ENCODE measurements at regions not wholly inside any gene's neighbourhood (a gene's known extent, or its start where the extent isn't known, plus 50 kb on each side); places are given as distances from the start of the nearest gene placed in this dataset.
"Not testable (repeated sequence)": the region's sequence is repeated elsewhere in the genome, so short reads cannot be mapped to it uniquely, and the experiment has no call there.

DNA sequence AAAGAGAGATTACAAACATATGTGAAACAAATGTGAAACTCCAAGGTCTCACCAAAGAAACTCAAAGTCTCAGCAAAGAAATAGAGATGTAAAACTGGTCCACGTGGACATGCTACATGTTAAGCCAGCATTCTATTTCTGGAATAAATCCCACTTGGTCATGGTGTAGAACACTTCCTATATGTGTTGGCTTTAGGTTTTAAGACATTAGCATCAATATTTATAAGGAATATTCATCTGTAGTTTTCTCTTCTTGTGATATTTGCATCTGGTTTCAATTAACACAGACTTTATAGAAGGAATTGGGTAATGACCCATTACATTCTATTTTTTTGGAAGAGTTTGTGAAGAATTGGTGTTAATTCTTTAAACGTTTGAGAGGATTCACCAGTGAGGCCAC is 133.1 kb downstream of the COPS8 start:
- no peak for DNase-seq

DNA sequence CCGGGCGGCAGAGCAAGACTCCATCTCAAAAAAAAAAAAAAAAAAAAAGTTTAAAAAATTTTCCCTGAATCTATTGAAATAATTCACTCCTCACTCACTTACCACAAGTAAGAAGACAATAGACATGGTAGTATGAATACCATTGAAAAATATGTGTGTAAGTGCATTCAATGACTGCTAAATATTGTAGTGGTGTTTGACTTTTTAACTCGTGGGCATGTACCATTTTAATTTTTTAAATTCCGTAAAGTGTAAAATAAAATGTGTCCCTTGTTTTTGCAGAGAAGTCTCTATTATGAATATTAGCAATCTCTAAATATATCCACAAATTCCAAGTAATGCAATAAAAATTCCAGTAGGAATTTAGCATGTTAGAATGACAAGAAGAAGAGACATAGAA is 134.1 kb downstream of the COPS8 start:
- DNase-seq: no peak

DNA sequence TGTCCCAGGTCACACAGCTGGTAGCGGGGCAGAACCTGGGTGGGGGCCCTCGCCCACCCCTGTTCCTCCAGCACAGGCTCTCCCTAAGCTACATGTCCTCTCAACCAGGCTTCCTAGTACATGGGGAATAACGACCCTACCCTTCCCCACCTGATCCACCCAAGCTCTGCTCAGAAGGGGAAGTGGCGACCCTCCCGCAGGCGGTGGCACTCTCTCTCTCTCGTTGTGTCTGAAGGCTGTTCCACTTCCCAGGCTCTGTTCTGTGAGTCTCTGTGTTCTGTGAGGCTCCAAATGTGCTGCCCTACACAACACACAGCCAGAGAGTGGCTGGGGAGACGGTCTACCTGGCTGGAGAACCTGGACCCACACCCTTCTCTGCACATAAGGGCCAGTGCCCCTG is 135.8 kb downstream of the COPS8 start:
- DNase-seq: no peak

DNA sequence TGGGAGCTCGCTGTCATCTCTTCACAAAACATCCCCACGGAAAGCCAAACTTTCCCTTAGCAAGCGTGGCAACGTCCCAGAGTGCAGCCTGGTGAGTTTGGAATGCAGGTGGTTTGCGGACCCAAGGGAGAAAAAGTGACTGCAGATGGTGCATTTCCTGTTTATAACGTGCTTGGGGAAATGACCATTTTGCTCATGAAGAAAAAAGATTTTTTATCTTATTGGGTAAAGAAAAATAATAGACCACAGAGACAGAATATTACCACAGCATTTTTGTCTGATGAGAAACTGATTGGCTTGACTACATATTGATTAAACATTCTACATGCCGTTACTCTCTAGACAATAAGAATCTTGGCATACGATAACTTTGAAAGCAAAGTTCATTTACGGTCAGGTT is 136.5 kb downstream of the COPS8 start:
- no peak for DNase-seq

DNA sequence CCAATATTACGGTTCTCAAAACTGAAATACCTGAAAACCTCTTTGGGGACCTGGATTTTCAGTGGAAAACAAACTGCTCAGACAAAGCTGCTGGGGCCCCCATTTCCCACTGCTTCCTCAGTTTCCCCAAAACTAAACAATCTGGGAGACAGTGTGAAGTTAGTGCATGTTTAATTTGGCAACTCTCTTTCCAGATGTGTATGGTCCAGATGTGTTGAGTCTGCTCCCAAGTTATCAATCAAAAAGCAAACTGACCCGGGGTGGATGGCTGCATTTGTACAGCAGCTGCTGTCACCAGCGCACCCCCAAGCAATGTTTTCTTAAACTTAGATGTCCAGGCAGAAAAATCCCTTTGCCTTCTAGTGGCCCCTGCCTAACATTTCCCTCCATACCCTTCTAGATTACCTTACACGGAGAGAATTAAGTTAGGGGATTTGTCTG is 136.9 kb downstream of the COPS8 start:
- no peak for DNase-seq

- no peak for DNase-seq
These were observed 137.6 kb downstream of the COPS8 start for GRCh38 chr2:237223201-237223861.

- no peak for DNase-seq
These were observed 141.5 kb downstream of the COPS8 start for GRCh38 chr2:237227190-237227589.

DNA sequence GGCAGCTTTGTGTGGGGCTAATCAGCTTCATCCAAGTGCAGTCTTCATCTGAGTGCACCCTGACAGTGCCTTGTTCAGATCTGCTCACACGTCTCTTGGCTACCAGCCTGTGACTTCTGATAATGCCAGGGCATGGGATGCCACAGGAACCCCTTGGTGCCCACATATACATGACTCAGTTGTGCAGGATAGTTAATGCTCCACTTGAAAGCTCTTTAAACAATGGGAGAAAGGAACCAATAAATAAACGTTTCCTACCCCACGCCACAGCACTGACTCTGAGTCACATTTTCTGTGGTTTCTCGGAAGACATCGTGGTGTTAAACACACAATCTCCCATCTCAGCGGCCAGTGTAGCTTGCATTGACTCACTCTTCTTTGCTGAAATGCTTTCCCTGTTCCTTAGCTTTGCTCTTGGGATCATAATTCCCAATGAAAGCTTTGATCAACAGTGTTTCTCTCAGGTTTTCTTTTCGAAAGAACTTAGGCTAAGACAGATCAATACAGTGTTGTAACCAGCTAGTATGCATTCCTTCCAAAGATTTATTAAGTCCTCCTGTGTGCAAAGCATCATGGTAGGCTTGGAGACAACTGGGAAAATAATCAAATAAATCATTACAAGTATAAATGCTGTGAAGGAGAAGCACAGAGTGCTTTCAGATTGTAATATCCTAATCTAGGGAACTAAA is 142.0 kb downstream of the COPS8 start:
- DNase-seq: no peak

GRCh38 chr2:237228281-237228625 is 142.6 kb downstream of the COPS8 start:
- no peak for DNase-seq

DNA sequence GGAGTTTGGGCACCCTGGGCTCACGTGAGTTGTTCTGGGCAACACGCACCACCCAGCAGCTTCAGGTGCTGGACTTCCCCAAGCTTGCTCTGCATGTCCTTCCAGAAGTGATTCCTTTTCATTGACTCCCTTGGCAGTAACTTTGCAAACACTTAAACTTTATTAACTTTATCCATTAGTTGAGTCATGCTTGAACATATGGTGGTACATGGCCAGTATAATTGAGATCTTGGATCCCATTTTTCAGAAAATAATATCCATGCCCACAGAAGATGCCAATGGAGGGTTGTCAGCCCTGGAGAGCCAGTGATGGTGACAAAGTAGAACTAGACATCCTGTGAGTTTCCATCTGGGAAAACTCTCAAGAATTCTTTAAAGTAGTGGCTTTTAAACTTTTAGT is 144.2 kb downstream of the COPS8 start:
- no peak for DNase-seq

DNA sequence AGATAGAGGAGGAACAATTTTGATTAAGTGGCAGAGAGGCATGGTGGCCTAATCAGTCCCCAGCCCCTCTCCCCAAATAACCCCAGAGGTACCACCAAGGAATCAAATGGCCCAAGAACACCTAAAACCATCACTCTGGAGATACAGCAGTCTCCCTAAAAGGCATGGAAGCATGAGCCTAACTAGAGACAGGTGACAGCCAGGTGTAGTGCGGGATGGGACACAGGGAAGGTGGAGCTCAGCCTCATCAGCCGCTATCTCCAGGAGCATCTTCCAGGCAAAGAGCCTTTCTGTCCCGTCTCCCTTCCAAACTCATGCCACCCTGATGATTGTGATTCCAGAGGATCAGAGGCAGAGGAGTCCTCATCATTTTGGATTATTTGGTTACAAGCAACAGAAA is 144.7 kb downstream of the COPS8 start:
- DNase-seq: no peak

GRCh38 chr2:237231593-237231992 is 145.9 kb downstream of the COPS8 start:
- DNase-seq: no peak

DNA sequence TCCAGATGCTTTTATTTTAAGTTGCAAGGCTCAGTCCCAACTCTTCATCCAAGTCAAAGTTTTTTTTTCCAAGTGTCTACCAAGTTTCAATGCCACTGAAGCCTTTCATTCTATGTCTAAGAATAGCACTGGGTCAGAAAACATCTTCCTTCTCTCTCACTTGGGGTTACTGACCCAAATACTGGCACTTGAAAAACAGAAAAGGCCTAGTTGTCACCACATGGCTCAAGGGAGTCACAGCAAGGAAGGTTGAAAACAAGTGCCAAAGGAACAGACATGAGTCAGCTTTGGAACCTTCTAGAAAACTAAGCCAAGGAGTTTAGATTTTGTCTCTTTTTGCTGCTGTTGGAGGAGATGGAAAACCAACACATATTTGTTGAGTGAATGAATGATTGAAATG is 146.5 kb downstream of the COPS8 start:
- DNase-seq: no peak

- DNase-seq: no peak
These were observed 148.6 kb downstream of the COPS8 start for GRCh38 chr2:237234268-237234667.

DNA sequence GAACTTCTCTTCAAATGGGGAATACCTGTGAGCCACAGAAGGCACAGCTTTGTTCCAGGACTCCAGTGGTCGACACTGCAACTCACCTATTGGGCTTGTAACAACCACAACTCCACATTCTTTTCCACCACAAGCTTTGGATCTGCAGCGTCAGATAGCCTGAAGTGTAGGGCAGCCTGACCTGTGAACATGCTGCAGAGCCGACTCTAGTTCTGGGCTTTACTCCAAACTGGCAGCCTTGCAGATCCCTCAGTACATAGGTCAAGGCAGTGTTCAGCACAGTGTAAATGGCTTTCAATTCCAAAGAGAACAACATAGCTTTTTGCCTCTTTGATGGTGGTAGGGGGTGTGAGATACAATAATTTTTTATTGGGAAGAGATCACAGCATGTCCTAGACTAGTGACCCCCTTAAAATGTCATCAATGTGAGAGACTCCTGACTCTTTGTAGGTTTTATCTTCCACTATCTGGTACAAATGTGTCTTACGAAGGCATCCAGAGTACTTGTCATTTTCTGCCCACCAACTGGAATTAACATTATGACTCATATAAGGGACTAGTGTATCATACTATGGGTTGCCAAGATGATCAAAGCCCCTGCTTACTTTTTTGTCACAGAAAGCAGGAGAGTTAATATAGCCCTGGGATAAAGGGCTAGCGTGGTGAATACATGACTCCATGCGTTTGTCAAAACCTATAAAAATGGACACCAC is 149.8 kb downstream of the COPS8 start:
- DNase-seq: no peak

GRCh38 chr2:237236188-237236587 is 150.5 kb downstream of the COPS8 start:
- DNase-seq: no peak

- DNase-seq: no peak
These were observed 152.6 kb downstream of the COPS8 start for GRCh38 chr2:237238249-237238648.

GRCh38 chr2:237240252-237240651 is 154.6 kb downstream of the COPS8 start:
- no peak for DNase-seq

DNA sequence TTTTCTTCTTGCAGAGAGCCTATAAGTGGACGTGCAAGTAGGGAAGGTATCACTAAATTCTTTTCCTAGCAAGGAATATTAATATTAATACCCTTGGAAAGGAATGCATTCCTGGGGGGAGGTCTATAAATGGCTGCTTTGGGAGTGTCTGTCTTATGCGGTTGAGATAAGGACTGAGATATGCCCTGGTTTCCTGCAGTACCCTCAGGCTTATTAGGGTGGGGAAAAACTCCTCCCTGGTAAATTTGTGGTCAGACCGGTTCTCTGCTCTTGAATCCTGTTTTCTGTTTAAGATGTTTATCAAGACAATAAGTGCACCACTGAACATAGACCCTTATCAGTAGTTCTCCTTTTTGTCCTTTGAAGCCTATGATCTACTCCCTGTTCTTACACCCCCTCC is 155.2 kb downstream of the COPS8 start:
- not testable (repeated sequence) for DNase-seq

GRCh38 chr2:237242091-237242536 is 156.4 kb downstream of the COPS8 start:
- DNase-seq: no peak

GRCh38 chr2:237243487-237243886 is 157.8 kb downstream of the COPS8 start:
- no peak for DNase-seq

DNA sequence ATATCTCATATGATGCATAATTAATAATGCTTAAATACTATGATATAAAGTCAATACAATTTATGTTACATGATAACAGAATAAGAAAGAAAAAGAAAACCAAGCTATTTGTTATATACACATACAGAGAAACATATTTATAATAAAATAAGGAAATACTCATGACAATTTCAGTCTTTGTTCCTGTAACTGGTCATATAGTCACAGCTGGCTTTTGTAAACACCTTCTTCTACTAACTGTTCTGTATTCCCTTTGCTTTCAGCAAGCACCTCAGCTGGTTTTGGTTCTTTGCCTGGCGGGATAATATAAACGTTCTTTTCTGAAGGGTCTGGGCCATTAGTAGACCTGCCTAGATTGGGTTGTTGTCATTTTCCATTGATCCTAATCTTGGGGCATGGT is 158.5 kb downstream of the COPS8 start:
- no peak for DNase-seq

- no peak for DNase-seq
These were observed 159.4 kb downstream of the COPS8 start for GRCh38 chr2:237244976-237245646.

DNA sequence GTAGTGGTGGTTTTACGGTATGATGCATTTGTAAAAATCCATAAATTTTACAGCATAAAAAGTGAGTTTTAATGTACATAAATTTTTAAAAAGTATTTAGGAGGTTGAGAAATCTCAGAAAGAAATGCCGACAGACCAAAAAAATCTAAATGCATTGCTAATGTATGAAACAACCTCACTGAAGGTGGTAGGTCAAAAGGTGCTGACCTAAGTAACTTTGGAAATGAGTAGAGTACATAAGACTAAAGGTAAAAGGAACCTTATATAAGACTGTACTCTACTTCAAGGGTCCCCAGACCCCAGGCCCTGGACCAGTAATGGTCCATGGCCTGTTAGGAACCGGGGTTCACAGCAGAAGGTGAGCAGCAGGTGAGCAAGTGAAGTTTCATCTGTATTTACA is 163.4 kb downstream of the COL6A3 start:
- DNase-seq: no peak
